ENCODE measurements at regions not wholly inside any gene's neighbourhood (a gene's known extent, or its start where the extent isn't known, plus 50 kb on each side); places are given as distances from the start of the nearest gene placed in this dataset.

- no peak for DNase-seq (ENCODE audit: low spot score)
Measured at GRCh38 chr15:67004142-67004541, 61.3 kb upstream of the SMAD3 start.

GRCh38 chr15:67005294-67005996 lies 60.0 kb upstream of the SMAD3 start:
- no peak for DNase-seq (ENCODE audit: low spot score)

GRCh38 chr15:67006083-67007065 lies 59.0 kb upstream of the SMAD3 start:
- DNase-seq (ENCODE audit: low spot score) = no peak

GRCh38 chr15:67009576-67010569 lies 55.5 kb upstream of the SMAD3 start:
- no peak for DNase-seq (ENCODE audit: low spot score)

GRCh38 chr15:67010898-67011616 lies 54.3 kb upstream of the SMAD3 start:
- DNase-seq (ENCODE audit: low spot score) = no peak

GRCh38 chr15:67011617-67012005 lies 53.8 kb upstream of the SMAD3 start:
- no peak for DNase-seq (ENCODE audit: low spot score)

GRCh38 chr15:67013696-67014095 lies 51.7 kb upstream of the SMAD3 start:
- DNase-seq (ENCODE audit: low spot score) = peak; percentile 88

All from SW480 (cell line).